GM12873 (cell line): ENCODE measurements at regions not wholly inside any gene's neighbourhood (a gene's known extent, or its start where the extent isn't known, plus 50 kb on each side); places are given as distances from the start of the nearest gene placed in this dataset.

Experiments used
- CTCF ChIP-seq: IDR thresholded peaks from 2 replicates; pipeline ENCODE4 v1.5.1; 2012; ENCODE audit warnings: low read depth, mild to moderate bottlenecking, moderate library complexity, low read length, control low read depth; ENCODE audit not compliant: insufficient read depth; ENCODE audit errors: missing control alignments

- no peak for TF ChIP-seq CTCF
Observed at GRCh38 chr6:21648475-21649050, 55.0 kb downstream of the SOX4 start.

DNA sequence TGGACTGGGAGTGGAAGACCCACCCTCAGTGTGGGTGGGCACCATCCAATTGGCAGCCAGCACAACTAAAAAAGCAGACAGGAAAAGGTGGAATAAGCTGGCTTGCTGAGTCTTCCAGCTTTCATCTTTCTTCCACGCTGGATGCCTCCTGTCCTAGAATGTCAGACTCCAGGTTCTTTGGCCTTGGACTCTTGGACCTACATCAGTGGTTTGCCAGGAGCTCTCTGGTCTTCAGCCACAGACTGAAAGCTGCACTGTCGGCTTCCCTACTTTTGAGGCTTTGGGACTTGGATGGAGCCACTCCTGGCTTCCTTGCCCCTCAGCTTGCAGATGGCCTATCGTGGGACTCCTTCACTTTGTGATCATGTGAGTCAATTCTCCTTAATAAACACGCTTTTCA lies 59.8 kb downstream of the SOX4 start:
- no peak for TF ChIP-seq CTCF

- TF ChIP-seq CTCF, result no peak
Observed at GRCh38 chr6:21653905-21654304, 60.4 kb downstream of the SOX4 start.

DNA sequence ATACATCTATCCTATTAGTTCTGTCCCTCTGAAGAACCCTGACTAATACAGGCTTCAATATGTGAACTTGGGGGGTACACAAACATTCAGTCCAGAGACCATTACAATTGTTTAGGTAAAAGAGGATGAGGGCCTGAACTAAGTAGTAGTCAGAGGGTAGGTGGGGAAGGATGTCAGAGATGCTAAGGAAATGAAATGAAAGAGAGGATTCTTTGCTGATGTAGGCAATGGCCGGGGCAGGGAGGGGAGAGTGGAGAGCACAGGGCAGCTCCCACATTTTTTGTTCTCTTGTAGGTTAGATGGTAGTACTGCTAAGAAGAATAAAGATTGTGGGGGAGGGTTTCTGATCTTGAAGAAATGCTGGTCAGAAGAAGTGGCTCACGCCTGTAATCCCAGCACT lies 60.8 kb downstream of the SOX4 start:
- no peak for TF ChIP-seq CTCF

- no peak for TF ChIP-seq CTCF
Observed at GRCh38 chr6:21663966-21664313, 70.4 kb downstream of the SOX4 start.

DNA sequence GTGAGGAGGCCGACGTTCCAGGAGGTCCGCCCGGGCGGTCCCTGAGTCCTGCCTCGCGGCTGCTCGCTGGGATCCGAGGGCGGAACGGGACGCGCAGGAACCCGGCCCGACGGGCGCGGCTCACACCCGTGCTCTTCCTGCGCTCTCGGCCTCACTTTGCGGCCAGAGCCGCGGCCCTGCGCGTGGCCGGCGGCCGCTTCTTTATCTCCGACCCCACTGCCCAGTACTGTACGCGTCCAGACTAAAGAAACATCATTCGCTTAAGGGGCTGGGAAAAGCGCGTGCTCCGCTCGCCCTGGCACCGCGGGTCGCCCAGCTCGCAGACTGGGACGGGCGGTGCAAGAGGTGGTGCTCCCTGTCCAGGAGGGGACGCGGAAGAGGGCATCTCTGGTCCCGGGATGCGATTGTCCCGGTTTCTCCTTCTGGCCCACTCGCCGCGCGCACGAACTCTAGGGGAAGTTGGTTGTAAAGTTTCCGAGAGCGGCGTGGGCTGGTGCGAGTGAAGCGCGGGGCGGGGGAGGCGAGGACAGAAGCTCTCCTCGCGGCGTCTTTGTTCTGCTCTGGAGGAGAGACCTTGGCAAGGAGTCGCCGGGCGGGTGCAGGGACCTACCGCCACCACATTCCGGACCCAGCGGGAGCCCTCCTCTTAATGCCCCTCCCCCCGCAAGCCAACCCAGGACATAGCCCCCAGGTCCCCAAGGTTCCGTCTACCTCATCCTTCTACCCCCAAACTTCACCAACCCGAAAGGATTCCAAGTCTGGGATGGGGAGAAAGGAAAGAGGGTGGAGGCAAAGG lies 71.0 kb downstream of the SOX4 start:
- TF ChIP-seq CTCF, result no peak

DNA sequence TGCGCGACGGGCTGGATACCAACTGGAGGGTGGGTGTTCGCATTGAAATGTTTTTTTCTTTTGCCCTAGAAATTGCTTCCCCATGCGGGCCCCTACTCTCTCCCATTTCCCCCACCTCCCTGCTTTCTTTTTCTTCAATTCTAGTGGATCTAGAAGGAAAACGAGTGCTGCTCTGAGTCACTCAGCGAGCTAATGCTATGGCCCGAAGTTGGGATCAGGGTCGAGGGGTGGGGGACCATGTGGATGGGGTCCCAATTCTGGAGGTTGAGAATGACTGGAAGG lies 71.5 kb downstream of the SOX4 start:
- TF ChIP-seq CTCF, result no peak
